ENCODE measurements at regions not wholly inside any gene's neighbourhood (a gene's known extent, or its start where the extent isn't known, plus 50 kb on each side); places are given as distances from the start of the nearest gene placed in this dataset.
A peak's percentile ranks its signal among the peaks of the same experiment; 100 is the strongest.

- H3K27ac ChIP-seq (ENCODE audit: low read depth, low read length): no peak overlapping the region
- H3K9me3 ChIP-seq (ENCODE audit: control insufficient read depth in 3 of 3, low read length in 3 of 3): no peaks in the 10 kb centered on the region
- H3K4me3 ChIP-seq (ENCODE audit: low read length in 3 of 3): no peak overlapping the region
- H3K27me3 ChIP-seq (ENCODE audit: control insufficient read depth in 3 of 3, insufficient read depth in 3 of 3, low read length in 3 of 3): no peaks in the 10 kb centered on the region
- H3K36me3 ChIP-seq (ENCODE audit: control insufficient read depth in 3 of 3, insufficient read depth in 3 of 3, low read length in 3 of 3): no peaks in the 10 kb centered on the region
- no peak overlapping the region for H3K9ac ChIP-seq (ENCODE audit: low read depth in 1 of 3, low read length in 3 of 3)
- H3K4me1 ChIP-seq (ENCODE audit: control insufficient read depth in 3 of 3, insufficient read depth in 3 of 3, low read length in 3 of 3): no peaks in the 10 kb centered on the region
Measured at GRCh38 chr9:109689701-109690100, 90.3 kb upstream of the PALM2AKAP2 start.

GRCh38 chr9:109699019-109699418 lies 81.0 kb upstream of the PALM2AKAP2 start:
- H3K9ac ChIP-seq (ENCODE audit: low read depth in 1 of 3, low read length in 3 of 3): no peak overlapping the region
- H3K27ac ChIP-seq (ENCODE audit: low read depth, low read length): no peak overlapping the region
- H3K9me3 ChIP-seq (ENCODE audit: control insufficient read depth in 3 of 3, low read length in 3 of 3): no peaks in the 10 kb centered on the region
- no peak overlapping the region for H3K4me3 ChIP-seq (ENCODE audit: low read length in 3 of 3)
- no peaks in the 10 kb centered on the region for H3K27me3 ChIP-seq (ENCODE audit: control insufficient read depth in 3 of 3, insufficient read depth in 3 of 3, low read length in 3 of 3)
- H3K36me3 ChIP-seq (ENCODE audit: control insufficient read depth in 3 of 3, insufficient read depth in 3 of 3, low read length in 3 of 3): no peaks in the 10 kb centered on the region
- H3K4me1 ChIP-seq (ENCODE audit: control insufficient read depth in 3 of 3, insufficient read depth in 3 of 3, low read length in 3 of 3): no peaks in the 10 kb centered on the region

GRCh38 chr9:109704546-109704945 lies 75.5 kb upstream of the PALM2AKAP2 start:
- no peak overlapping the region for H3K4me3 ChIP-seq (ENCODE audit: low read length in 3 of 3)
- no peaks in the 10 kb centered on the region for H3K9me3 ChIP-seq (ENCODE audit: control insufficient read depth in 3 of 3, low read length in 3 of 3)

GRCh38 chr9:109705515-109705914 lies 74.5 kb upstream of the PALM2AKAP2 start:
- Histone ChIP-seq H3K27ac (ENCODE audit: low read depth, low read length) (no peak overlapping the region), H3K4me3 (ENCODE audit: low read length in 3 of 3) (no peak overlapping the region), H3K27me3 (ENCODE audit: control insufficient read depth in 3 of 3, insufficient read depth in 3 of 3, low read length in 3 of 3) (no peaks in the 10 kb centered on the region), H3K4me1 (ENCODE audit: control insufficient read depth in 3 of 3, insufficient read depth in 3 of 3, low read length in 3 of 3) (peaks cover 11 to 27% (median 21%) of the 10 kb centered on the region in 3 donors), H3K36me3 (ENCODE audit: control insufficient read depth in 3 of 3, insufficient read depth in 3 of 3, low read length in 3 of 3) (no peaks in the 10 kb centered on the region), H3K9ac (ENCODE audit: low read depth in 1 of 3, low read length in 3 of 3) (no peak overlapping the region), H3K9me3 (ENCODE audit: control insufficient read depth in 3 of 3, low read length in 3 of 3) (no peaks in the 10 kb centered on the region)

More at GRCh38 chr9:109704546-109704945, 75.5 kb upstream of the PALM2AKAP2 start:
- no peak overlapping the region for H3K9ac ChIP-seq (ENCODE audit: low read depth in 1 of 3, low read length in 3 of 3)
- H3K4me1 ChIP-seq (ENCODE audit: control insufficient read depth in 3 of 3, insufficient read depth in 3 of 3, low read length in 3 of 3): peaks cover 11 to 19% (median 15%) of the 10 kb centered on the region in 3 donors
- no peak overlapping the region for H3K27ac ChIP-seq (ENCODE audit: low read depth, low read length)
- H3K27me3 ChIP-seq (ENCODE audit: control insufficient read depth in 3 of 3, insufficient read depth in 3 of 3, low read length in 3 of 3): no peaks in the 10 kb centered on the region
- H3K36me3 ChIP-seq (ENCODE audit: control insufficient read depth in 3 of 3, insufficient read depth in 3 of 3, low read length in 3 of 3): no peaks in the 10 kb centered on the region

GRCh38 chr9:109707355-109707754 lies 72.6 kb upstream of the PALM2AKAP2 start:
- Histone ChIP-seq H3K4me3 (ENCODE audit: low read length in 3 of 3) (no peak overlapping the region), H3K4me1 (ENCODE audit: control insufficient read depth in 3 of 3, insufficient read depth in 3 of 3, low read length in 3 of 3) (peaks cover 11 to 29% (median 21%) of the 10 kb centered on the region in 3 donors), H3K27ac (ENCODE audit: low read depth, low read length) (peak overlapping the region; percentile 38), H3K36me3 (ENCODE audit: control insufficient read depth in 3 of 3, insufficient read depth in 3 of 3, low read length in 3 of 3) (no peaks in the 10 kb centered on the region), H3K27me3 (ENCODE audit: control insufficient read depth in 3 of 3, insufficient read depth in 3 of 3, low read length in 3 of 3) (no peaks in the 10 kb centered on the region), H3K9me3 (ENCODE audit: control insufficient read depth in 3 of 3, low read length in 3 of 3) (no peaks in the 10 kb centered on the region), H3K9ac (ENCODE audit: low read depth in 1 of 3, low read length in 3 of 3) (no peak overlapping the region)

GRCh38 chr9:109708451-109708945 lies 71.5 kb upstream of the PALM2AKAP2 start:
- Histone ChIP-seq H3K27me3 (ENCODE audit: control insufficient read depth in 3 of 3, insufficient read depth in 3 of 3, low read length in 3 of 3) (no peaks in the 10 kb centered on the region), H3K4me1 (ENCODE audit: control insufficient read depth in 3 of 3, insufficient read depth in 3 of 3, low read length in 3 of 3) (peaks cover 11 to 29% (median 21%) of the 10 kb centered on the region in 3 donors), H3K36me3 (ENCODE audit: control insufficient read depth in 3 of 3, insufficient read depth in 3 of 3, low read length in 3 of 3) (no peaks in the 10 kb centered on the region), H3K9ac (ENCODE audit: low read depth in 1 of 3, low read length in 3 of 3) (no peak overlapping the region), H3K9me3 (ENCODE audit: control insufficient read depth in 3 of 3, low read length in 3 of 3) (no peaks in the 10 kb centered on the region), H3K27ac (ENCODE audit: low read depth, low read length) (peak overlapping the region; percentile 38), H3K4me3 (ENCODE audit: low read length in 3 of 3) (peak overlapping the region in 2 of 3 donors; percentile 16 to 46)

- Histone ChIP-seq H3K27me3 (ENCODE audit: control insufficient read depth in 3 of 3, insufficient read depth in 3 of 3, low read length in 3 of 3) (peaks cover 0 to 6% (median 0%) of the 10 kb centered on the region in 3 donors), H3K4me3 (ENCODE audit: low read length in 3 of 3) (no peak overlapping the region), H3K27ac (ENCODE audit: low read depth, low read length) (no peak overlapping the region), H3K36me3 (ENCODE audit: control insufficient read depth in 3 of 3, insufficient read depth in 3 of 3, low read length in 3 of 3) (no peaks in the 10 kb centered on the region), H3K4me1 (ENCODE audit: control insufficient read depth in 3 of 3, insufficient read depth in 3 of 3, low read length in 3 of 3) (peaks cover 11 to 29% (median 21%) of the 10 kb centered on the region in 3 donors), H3K9me3 (ENCODE audit: control insufficient read depth in 3 of 3, low read length in 3 of 3) (no peaks in the 10 kb centered on the region), H3K9ac (ENCODE audit: low read depth in 1 of 3, low read length in 3 of 3) (no peak overlapping the region)
Measured at GRCh38 chr9:109709866-109710265, 70.1 kb upstream of the PALM2AKAP2 start.

GRCh38 chr9:109710830-109711229 lies 69.2 kb upstream of the PALM2AKAP2 start:
- no peak overlapping the region for H3K9ac ChIP-seq (ENCODE audit: low read depth in 1 of 3, low read length in 3 of 3)
- H3K4me1 ChIP-seq (ENCODE audit: control insufficient read depth in 3 of 3, insufficient read depth in 3 of 3, low read length in 3 of 3): peaks cover 11 to 29% (median 21%) of the 10 kb centered on the region in 3 donors
- no peak overlapping the region for H3K4me3 ChIP-seq (ENCODE audit: low read length in 3 of 3)
- H3K27me3 ChIP-seq (ENCODE audit: control insufficient read depth in 3 of 3, insufficient read depth in 3 of 3, low read length in 3 of 3): peaks cover 0 to 6% (median 0%) of the 10 kb centered on the region in 3 donors
- H3K27ac ChIP-seq (ENCODE audit: low read depth, low read length): no peak overlapping the region
- H3K36me3 ChIP-seq (ENCODE audit: control insufficient read depth in 3 of 3, insufficient read depth in 3 of 3, low read length in 3 of 3): no peaks in the 10 kb centered on the region
- no peaks in the 10 kb centered on the region for H3K9me3 ChIP-seq (ENCODE audit: control insufficient read depth in 3 of 3, low read length in 3 of 3)

- Histone ChIP-seq H3K9me3 (ENCODE audit: control insufficient read depth in 3 of 3, low read length in 3 of 3) (no peaks in the 10 kb centered on the region), H3K9ac (ENCODE audit: low read depth in 1 of 3, low read length in 3 of 3) (no peak overlapping the region), H3K4me1 (ENCODE audit: control insufficient read depth in 3 of 3, insufficient read depth in 3 of 3, low read length in 3 of 3) (peaks cover 0 to 3% (median 0%) of the 10 kb centered on the region in 3 donors), H3K27ac (ENCODE audit: low read depth, low read length) (no peak overlapping the region), H3K4me3 (ENCODE audit: low read length in 3 of 3) (no peak overlapping the region), H3K36me3 (ENCODE audit: control insufficient read depth in 3 of 3, insufficient read depth in 3 of 3, low read length in 3 of 3) (no peaks in the 10 kb centered on the region), H3K27me3 (ENCODE audit: control insufficient read depth in 3 of 3, insufficient read depth in 3 of 3, low read length in 3 of 3) (peaks cover 0 to 6% (median 0%) of the 10 kb centered on the region in 3 donors)
Measured at GRCh38 chr9:109715344-109715743, 64.7 kb upstream of the PALM2AKAP2 start.

- H3K4me1 ChIP-seq (ENCODE audit: control insufficient read depth in 3 of 3, insufficient read depth in 3 of 3, low read length in 3 of 3): no peaks in the 10 kb centered on the region
- no peak overlapping the region for H3K4me3 ChIP-seq (ENCODE audit: low read length in 3 of 3)
- H3K27ac ChIP-seq (ENCODE audit: low read depth, low read length): no peak overlapping the region
- peaks cover 0 to 6% (median 0%) of the 10 kb centered on the region in 3 donors for H3K27me3 ChIP-seq (ENCODE audit: control insufficient read depth in 3 of 3, insufficient read depth in 3 of 3, low read length in 3 of 3)
- H3K9me3 ChIP-seq (ENCODE audit: control insufficient read depth in 3 of 3, low read length in 3 of 3): no peaks in the 10 kb centered on the region
- no peaks in the 10 kb centered on the region for H3K36me3 ChIP-seq (ENCODE audit: control insufficient read depth in 3 of 3, insufficient read depth in 3 of 3, low read length in 3 of 3)
- no peak overlapping the region for H3K9ac ChIP-seq (ENCODE audit: low read depth in 1 of 3, low read length in 3 of 3)
Measured at GRCh38 chr9:109716631-109717030, 63.4 kb upstream of the PALM2AKAP2 start.
